Neuronal stem cell (in vitro differentiated cells): ENCODE measurements at regions not wholly inside any gene's neighbourhood (a gene's known extent, or its start where the extent isn't known, plus 50 kb on each side); places are given as distances from the start of the nearest gene placed in this dataset.

Experiments used
- DNase-seq: peaks from one replicate; pipeline ENCODE4 v3.0.0-alpha.2; 2013; ENCODE audit warnings: low spot score
- H2AFZ ChIP-seq: one replicate; pipeline ENCODE4 v1.6.1; 2013; ENCODE audit warnings: mild to moderate bottlenecking, low read length, inconsistent platforms
- H2AK5ac ChIP-seq: 2 replicates; pipeline ENCODE4 v1.6.1; 2013; ENCODE audit warnings: low read depth, mild to moderate bottlenecking, inconsistent platforms, low read length, moderate library complexity, mixed read lengths
- H2BK120ac ChIP-seq: 2 replicates; pipeline ENCODE4 v1.6.1; 2013; ENCODE audit warnings: low read depth, mild to moderate bottlenecking, inconsistent platforms, low read length, moderate library complexity, mixed read lengths
- H2BK12ac ChIP-seq: one replicate; pipeline ENCODE4 v1.6.1; 2013; ENCODE audit warnings: low read length, inconsistent platforms
- H2BK15ac ChIP-seq: 2 replicates; pipeline ENCODE4 v1.6.1; 2013; ENCODE audit warnings: mild to moderate bottlenecking, low read length, inconsistent platforms, mixed read lengths
- H2BK5ac ChIP-seq: one replicate; pipeline ENCODE4 v1.6.1; 2013; ENCODE audit warnings: inconsistent platforms, mild to moderate bottlenecking, low read length, moderate library complexity
- H3K14ac ChIP-seq: one replicate; pipeline ENCODE4 v1.6.1; 2013; ENCODE audit warnings: low read length, inconsistent platforms
- H3K18ac ChIP-seq: 2 replicates; pipeline ENCODE4 v1.6.1; 2013; ENCODE audit warnings: low read length, inconsistent platforms
- H3K23ac ChIP-seq: 2 replicates; pipeline ENCODE4 v1.6.1; 2013; ENCODE audit warnings: low read depth, mild to moderate bottlenecking, mixed read lengths, low read length, inconsistent platforms; ENCODE audit not compliant: poor library complexity
- H3K27ac ChIP-seq: replicated peaks from 3 replicates; pipeline ENCODE4 v1.5.1; 2013; ENCODE audit warnings: low read length, inconsistent platforms
- H3K27me3 ChIP-seq, 3 experiments: 2 replicates each; pipeline ENCODE4 v1.6.1; 2013; ENCODE audit warnings: low read length in 3 of 3, mild to moderate bottlenecking in 2 of 3, inconsistent platforms in 1 of 3, low read depth in 1 of 3, mixed read lengths in 1 of 3, moderate library complexity in 1 of 3; ENCODE audit not compliant: control insufficient read depth in 3 of 3, insufficient read depth in 3 of 3
- H3K36me3 ChIP-seq, 2 donors: replicated peaks in 1 of 2; 2 replicates each; pipeline ENCODE4 v1.6.1; 2013; ENCODE audit warnings: low read length in 2 of 2; ENCODE audit not compliant: control insufficient read depth in 2 of 2, insufficient read depth in 2 of 2
- H3K4ac ChIP-seq: 2 replicates; pipeline ENCODE4 v1.6.1; 2013; ENCODE audit warnings: inconsistent platforms, mild to moderate bottlenecking, low read length, moderate library complexity
- H3K4me1 ChIP-seq, 2 donors: 1 replicate in 1 of 2; 2 replicates in 1 of 2; pipeline ENCODE4 v1.6.1; 2013; ENCODE audit warnings: low read length in 2 of 2, low read depth in 1 of 2; ENCODE audit not compliant: control insufficient read depth in 2 of 2, insufficient read depth in 1 of 2
- H3K4me2 ChIP-seq: one replicate; pipeline ENCODE4 v1.6.1; 2013; ENCODE audit warnings: mild to moderate bottlenecking, low read length, inconsistent platforms; ENCODE audit not compliant: insufficient read depth, poor library complexity, severe bottlenecking
- H3K4me3 ChIP-seq, 2 donors: 2 replicates each; pipeline ENCODE4 v1.5.1; 2013; ENCODE audit warnings: low read length in 2 of 2, mild to moderate bottlenecking in 2 of 2, inconsistent platforms in 1 of 2, moderate library complexity in 1 of 2
- H3K79me1 ChIP-seq: one replicate; pipeline ENCODE4 v1.6.1; 2013; ENCODE audit warnings: low read depth, mild to moderate bottlenecking, inconsistent platforms, low read length, moderate library complexity
- H3K9ac ChIP-seq: one replicate; pipeline ENCODE4 v1.6.1; 2013; ENCODE audit warnings: mild to moderate bottlenecking, low read depth, low read length, inconsistent platforms; ENCODE audit not compliant: poor library complexity
- H3K9me3 ChIP-seq, 2 donors: replicated peaks in 1 of 2; 2 replicates each; pipeline versions ENCODE3 to v1.6.1; 2013; ENCODE audit warnings: low read length in 2 of 2, mild to moderate bottlenecking in 2 of 2, inconsistent platforms in 1 of 2, low read depth in 1 of 2, mixed read lengths in 1 of 2, moderate library complexity in 1 of 2; ENCODE audit not compliant: control insufficient read depth in 2 of 2, insufficient read depth in 1 of 2
- H4K8ac ChIP-seq: one replicate; pipeline ENCODE4 v1.6.1; 2013; ENCODE audit warnings: low read depth, mild to moderate bottlenecking, inconsistent platforms, low read length, moderate library complexity
- H4K91ac ChIP-seq: one replicate; pipeline ENCODE4 v1.6.1; 2013; ENCODE audit warnings: low read length, low read depth, mild to moderate bottlenecking, inconsistent platforms; ENCODE audit not compliant: poor library complexity
- WGBS, 2 donors: extraction: QIAGEN DNeasy Blood & Tissue Kit; methylation state at CpG; one replicate each; pipeline ENCODE4 v1.1.7; 2013; ENCODE audit warnings: missing lambda C conversion rate in 2 of 2, mixed read lengths in 1 of 2; ENCODE audit not compliant: insufficient read length in 2 of 2, insufficient replicate concordance in 1 of 2; ENCODE audit errors: extremely low coverage in 2 of 2; 5-methylcytosine and 5-hydroxymethylcytosine counted together

DNA sequence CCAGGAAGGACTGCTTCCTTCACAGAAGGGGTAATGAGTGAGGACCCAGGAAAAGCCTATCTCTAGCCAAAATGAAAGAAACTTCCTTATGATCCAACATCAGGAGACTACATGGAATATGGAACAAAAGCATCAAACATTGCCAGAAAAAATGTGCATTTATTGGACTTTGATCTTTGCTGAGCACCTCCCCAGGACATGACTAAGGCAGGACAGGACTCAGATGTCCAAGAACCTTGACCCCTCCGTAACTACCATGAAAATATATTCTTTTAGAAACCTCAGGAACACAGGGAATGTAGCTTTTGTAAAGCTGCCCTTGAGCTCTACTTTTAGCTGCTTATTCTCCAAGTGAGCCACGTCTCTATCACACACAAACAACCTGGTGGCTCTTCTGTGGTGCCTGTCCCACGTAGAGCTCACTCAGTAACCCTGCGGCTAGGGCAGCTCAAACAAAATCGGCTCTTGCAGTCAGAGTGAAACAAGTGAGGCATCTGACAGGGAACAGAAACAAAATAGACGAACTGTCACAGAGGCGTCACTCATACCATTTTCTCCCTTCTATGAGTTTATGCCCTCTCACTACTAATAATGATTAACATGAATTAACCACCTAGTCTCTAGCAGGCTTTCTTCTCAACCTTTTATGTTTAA, 471.5 kb upstream of the API5 start:
- Histone ChIP-seq H3K27ac (no peak overlapping the region), H3K14ac (no peak overlapping the region), H3K4ac (no peak overlapping the region), H2AK5ac (no peak overlapping the region), H2BK12ac (no peak overlapping the region), H3K9me3 (no peaks in the 10 kb centered on the region), H3K9ac (no peak overlapping the region), H3K4me3 (no peak overlapping the region), H3K79me1 (no peaks in the 10 kb centered on the region), H3K23ac (no peak overlapping the region), H2BK5ac (no peak overlapping the region), H3K4me2 (no peak overlapping the region), H3K36me3 (no peaks in the 10 kb centered on the region), H2BK15ac (no peak overlapping the region), H3K27me3 (no peaks in the 10 kb centered on the region), H2AFZ (no peak overlapping the region), H4K91ac (no peak overlapping the region), H4K8ac (no peak overlapping the region), H2BK120ac (no peak overlapping the region), H3K4me1 (peaks cover 0 to 5% of the 10 kb centered on the region in 2 donors), H3K18ac (no peak overlapping the region)
- WGBS, 2 donors, result no CpG with 5 or more reads among the region's 7 CpGs
- DNase-seq, result no peak

DNA sequence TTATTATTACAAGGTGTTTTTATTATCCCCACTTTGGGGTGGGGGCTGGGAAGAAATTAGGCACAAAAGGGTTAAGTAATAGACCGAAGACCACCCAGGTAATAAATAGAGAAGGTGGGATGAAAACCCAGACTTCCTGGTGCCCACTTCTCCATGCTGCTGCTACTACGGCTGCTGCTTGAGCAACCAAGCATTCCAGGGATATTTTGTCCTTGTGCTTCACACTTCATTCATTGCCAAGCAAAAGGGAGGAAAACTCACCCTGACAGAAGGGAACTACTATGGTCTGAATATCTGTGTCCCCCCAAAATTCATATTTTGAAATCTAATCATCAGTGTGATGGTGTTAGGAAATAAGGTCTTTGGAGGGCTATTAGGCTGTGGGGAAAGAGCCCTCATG, 470.9 kb upstream of the API5 start:
- Histone ChIP-seq H3K4me2 (no peak overlapping the region), H3K18ac (no peak overlapping the region), H4K91ac (no peak overlapping the region), H2AK5ac (no peak overlapping the region), H3K27me3 (no peaks in the 10 kb centered on the region), H3K23ac (no peak overlapping the region), H3K4ac (no peak overlapping the region), H3K4me3 (no peak overlapping the region), H3K4me1 (peaks cover 0 to 5% of the 10 kb centered on the region in 2 donors), H3K9me3 (no peaks in the 10 kb centered on the region), H2BK15ac (no peak overlapping the region), H2BK5ac (no peak overlapping the region), H3K36me3 (no peaks in the 10 kb centered on the region), H4K8ac (no peak overlapping the region), H2BK12ac (no peak overlapping the region), H3K27ac (no peak overlapping the region), H3K79me1 (no peaks in the 10 kb centered on the region), H2AFZ (no peak overlapping the region), H3K9ac (no peak overlapping the region), H2BK120ac (no peak overlapping the region), H3K14ac (no peak overlapping the region)
- DNase-seq, result no peak
- WGBS, 2 donors, result no CpG with 5 or more reads among the region's 2 CpGs

DNA sequence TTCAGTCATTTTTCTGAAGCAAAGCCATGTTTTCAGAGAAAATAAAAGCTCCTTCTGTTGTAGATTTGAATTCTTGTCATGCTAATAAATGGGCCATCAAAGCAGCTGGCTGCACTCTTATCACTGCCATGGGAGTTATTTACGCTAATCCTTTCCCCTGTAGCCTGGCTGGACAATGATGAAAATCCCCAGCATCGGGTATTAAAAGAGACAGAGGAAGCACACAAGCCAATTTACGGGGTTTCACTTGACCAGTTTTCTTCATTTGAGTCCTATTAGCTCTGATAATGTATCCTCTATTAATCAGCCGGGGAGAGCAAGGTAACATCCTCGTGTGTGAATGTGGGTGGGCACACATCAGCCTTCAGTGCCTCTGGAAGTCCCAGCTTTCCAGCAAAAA, 470.2 kb upstream of the API5 start:
- Histone ChIP-seq H2BK12ac (no peak overlapping the region), H3K79me1 (no peaks in the 10 kb centered on the region), H3K4me3 (no peak overlapping the region), H4K91ac (no peak overlapping the region), H3K18ac (no peak overlapping the region), H2AFZ (no peak overlapping the region), H3K4me1 (peaks cover 0 to 5% of the 10 kb centered on the region in 2 donors), H3K4me2 (no peak overlapping the region), H4K8ac (no peak overlapping the region), H3K9me3 (no peaks in the 10 kb centered on the region), H3K23ac (no peak overlapping the region), H2BK5ac (no peak overlapping the region), H3K27ac (no peak overlapping the region), H2BK120ac (no peak overlapping the region), H3K14ac (no peak overlapping the region), H3K4ac (no peak overlapping the region), H2BK15ac (no peak overlapping the region), H3K36me3 (no peaks in the 10 kb centered on the region), H2AK5ac (no peak overlapping the region), H3K27me3 (no peaks in the 10 kb centered on the region), H3K9ac (no peak overlapping the region)
- no CpG with 5 or more reads among the region's 5 CpGs for WGBS, 2 donors
- DNase-seq, result no peak

- Histone ChIP-seq H2BK5ac (no peak overlapping the region), H3K27ac (no peak overlapping the region), H3K23ac (no peak overlapping the region)
Measured at GRCh38 chr11:42849362-42849761, 462.4 kb upstream of the API5 start.

More at GRCh38 chr11:42849362-42849761, 462.4 kb upstream of the API5 start:
- H3K14ac ChIP-seq, result no peak overlapping the region
- H3K36me3 ChIP-seq, result no peaks in the 10 kb centered on the region
- no peak overlapping the region for H2BK15ac ChIP-seq
- no peak overlapping the region for H2AK5ac ChIP-seq
- H4K8ac ChIP-seq, result no peak overlapping the region
- H4K91ac ChIP-seq, result no peak overlapping the region
- DNase-seq, result no peak
- H3K27me3 ChIP-seq, result no peaks in the 10 kb centered on the region
- H3K18ac ChIP-seq, result no peak overlapping the region
- H3K79me1 ChIP-seq, result no peaks in the 10 kb centered on the region
- no peak overlapping the region for H2AFZ ChIP-seq
- no peak overlapping the region for H3K4ac ChIP-seq
- no peak overlapping the region for H3K9ac ChIP-seq
- H3K9me3 ChIP-seq, result no peaks in the 10 kb centered on the region
- H3K4me2 ChIP-seq, result no peak overlapping the region
- no peak overlapping the region for H3K4me3 ChIP-seq
- peaks cover 0 to 7% of the 10 kb centered on the region in 2 donors for H3K4me1 ChIP-seq
- no CpG with 5 or more reads among the region's 2 CpGs for WGBS, 2 donors
- H2BK12ac ChIP-seq, result no peak overlapping the region
- H2BK120ac ChIP-seq, result no peak overlapping the region
